ENCODE measurements at regions not wholly inside any gene's neighbourhood (a gene's known extent, or its start where the extent isn't known, plus 50 kb on each side); places are given as distances from the start of the nearest gene placed in this dataset.

- H3K9me3 Mint-ChIP-seq (ENCODE audit: unreplicated experiment): no peaks in the 10 kb centered on the region
- H3K36me3 ChIP-seq (ENCODE audit: control insufficient read depth, insufficient read depth, low read length): no peaks in the 10 kb centered on the region
- no peak for TF ChIP-seq CTCF (IDR thresholded peaks at IDR 0.05; ENCODE audit: insufficient read depth in 1 of 2, low read depth in 1 of 2, low read length in 1 of 2, severe bottlenecking in 1 of 2, unreplicated experiment in 1 of 2)
- no peak overlapping the region for H3K27ac Mint-ChIP-seq (ENCODE audit: unreplicated experiment)
- CTCF ChIA-PET: no interaction called here
- H3K27me3 ChIP-seq (replicated peaks; ENCODE audit: control insufficient read depth, insufficient read depth, low read length): no peaks in the 10 kb centered on the region
- POLR2A ChIA-PET: no interaction called here
- BruUV-seq (replicated peaks): no TSS peak
- peaks cover 3% of the 10 kb centered on the region for H3K4me1 Mint-ChIP-seq (ENCODE audit: low read depth, unreplicated experiment)
- intact Hi-C loops (cut with micrococcal nuclease; ENCODE audit: unreplicated experiment): no loop called here
- no peaks in the 10 kb centered on the region for H3K9me3 ChIP-seq
- no peak overlapping the region for H3K4me3 Mint-ChIP-seq (ENCODE audit: unreplicated experiment)
- no peak overlapping the region for H3K4me3 ChIP-seq (ENCODE audit: low read depth, low read length)
- H3K4me1 ChIP-seq: no peaks in the 10 kb centered on the region
- H3K36me3 Mint-ChIP-seq (ENCODE audit: insufficient read depth, unreplicated experiment): no peaks in the 10 kb centered on the region
- DNase-seq: no peak
- peaks cover 16% of the 10 kb centered on the region for H3K27me3 Mint-ChIP-seq (ENCODE audit: insufficient read depth, unreplicated experiment)
Observed at GRCh38 chr5:107771926-107772325, 101.2 kb upstream of the EFNA5 start.

- no peaks in the 10 kb centered on the region for H3K36me3 Mint-ChIP-seq (ENCODE audit: insufficient read depth, unreplicated experiment)
- H3K27ac Mint-ChIP-seq (ENCODE audit: unreplicated experiment): no peak overlapping the region
- Histone ChIP-seq H3K27me3 (replicated peaks; ENCODE audit: control insufficient read depth, insufficient read depth, low read length) (no peaks in the 10 kb centered on the region; the same call in 1 of the 2 replicates), H3K9me3 (no peaks in the 10 kb centered on the region), H3K36me3 (ENCODE audit: control insufficient read depth, insufficient read depth, low read length) (no peaks in the 10 kb centered on the region), H3K4me1 (no peaks in the 10 kb centered on the region), H3K4me3 (ENCODE audit: low read depth, low read length) (no peak overlapping the region)
- H3K4me1 Mint-ChIP-seq (ENCODE audit: low read depth, unreplicated experiment): peaks cover 12% of the 10 kb centered on the region
- peaks cover 6% of the 10 kb centered on the region for H3K27me3 Mint-ChIP-seq (ENCODE audit: insufficient read depth, unreplicated experiment)
- DNase-seq: no peak
- no peak for TF ChIP-seq CTCF (IDR thresholded peaks at IDR 0.05; ENCODE audit: insufficient read depth in 1 of 2, low read depth in 1 of 2, low read length in 1 of 2, severe bottlenecking in 1 of 2, unreplicated experiment in 1 of 2)
- ChIA-PET CTCF (no interaction called here), POLR2A (no interaction called here)
- intact Hi-C loops (cut with micrococcal nuclease; ENCODE audit: unreplicated experiment): no loop called here
- no TSS peak for BruUV-seq (replicated peaks)
- H3K4me3 Mint-ChIP-seq (ENCODE audit: unreplicated experiment): no peak overlapping the region
- no peaks in the 10 kb centered on the region for H3K9me3 Mint-ChIP-seq (ENCODE audit: unreplicated experiment)
Observed at GRCh38 chr5:107770051-107770450, 99.3 kb upstream of the EFNA5 start.

GRCh38 chr5:107769519-107769918, 98.8 kb upstream of the EFNA5 start:
- Histone ChIP-seq H3K36me3 (ENCODE audit: control insufficient read depth, insufficient read depth, low read length) (no peaks in the 10 kb centered on the region), H3K4me3 (ENCODE audit: low read depth, low read length) (no peak overlapping the region), H3K4me1 (no peaks in the 10 kb centered on the region), H3K27me3 (replicated peaks; ENCODE audit: control insufficient read depth, insufficient read depth, low read length) (no peaks in the 10 kb centered on the region; the same call in 1 of the 2 replicates), H3K9me3 (no peaks in the 10 kb centered on the region)
- Mint-ChIP-seq H3K36me3 (ENCODE audit: insufficient read depth, unreplicated experiment) (no peaks in the 10 kb centered on the region), H3K4me3 (ENCODE audit: unreplicated experiment) (no peak overlapping the region), H3K4me1 (ENCODE audit: low read depth, unreplicated experiment) (peaks cover 12% of the 10 kb centered on the region), H3K27ac (ENCODE audit: unreplicated experiment) (no peak overlapping the region), H3K9me3 (ENCODE audit: unreplicated experiment) (no peaks in the 10 kb centered on the region), H3K27me3 (ENCODE audit: insufficient read depth, unreplicated experiment) (peaks cover 3% of the 10 kb centered on the region)
- intact Hi-C loops (cut with micrococcal nuclease; ENCODE audit: unreplicated experiment): no loop called here
- DNase-seq: no peak
- TF ChIP-seq CTCF (IDR thresholded peaks at IDR 0.05; ENCODE audit: insufficient read depth in 1 of 2, low read depth in 1 of 2, low read length in 1 of 2, severe bottlenecking in 1 of 2, unreplicated experiment in 1 of 2): no peak
- ChIA-PET CTCF (no interaction called here), POLR2A (no interaction called here)
- BruUV-seq (replicated peaks): no TSS peak

Data from Caco-2 (cell line).